OCI-LY1 (cell line): ENCODE measurements at regions not wholly inside any gene's neighbourhood (a gene's known extent, or its start where the extent isn't known, plus 50 kb on each side); places are given as distances from the start of the nearest gene placed in this dataset.

Source experiments
- H2AFZ ChIP-seq: fragments of 200-600 bp; sonication (generic), shearing (Covaris generic); 2 replicates; pipeline ENCODE4 v1.6.0; 2014; ENCODE audit warnings: antibody characterized with exemption, mild to moderate bottlenecking, low read length
- H3F3A ChIP-seq: fragments of 200-600 bp; sonication (generic), shearing (Covaris generic); 2 replicates; pipeline ENCODE4 v1.6.0; 2014; ENCODE audit warnings: mild to moderate bottlenecking, antibody characterized with exemption, low read length, moderate library complexity; ENCODE audit not compliant: insufficient read depth
- H3K27ac ChIP-seq: fragments of 200-600 bp; sonication (generic); 2 replicates; pipeline ENCODE4 v1.5.1; 2014; ENCODE audit warnings: low read length, mixed run types, mild to moderate bottlenecking, low read depth; ENCODE audit not compliant: poor library complexity, severe bottlenecking
- H3K27me3 ChIP-seq: fragments of 200-600 bp; sonication (generic); 2 replicates; pipeline ENCODE4 v1.6.0; 2014; ENCODE audit warnings: antibody characterized with exemption, mild to moderate bottlenecking, low read length, moderate library complexity; ENCODE audit not compliant: insufficient read depth
- H3K36me3 ChIP-seq: fragments of 200-600 bp; sonication (generic); 2 replicates; pipeline ENCODE4 v1.6.1; 2014; ENCODE audit warnings: mild to moderate bottlenecking, antibody characterized with exemption, low read length, moderate library complexity, mixed read lengths; ENCODE audit not compliant: insufficient read depth
- H3K4me1 ChIP-seq: fragments of 200-600 bp; sonication (generic); 2 replicates; pipeline ENCODE4 v1.5.1; 2014; ENCODE audit warnings: mild to moderate bottlenecking, low read length, moderate library complexity; ENCODE audit not compliant: insufficient read depth, severe bottlenecking
- H3K4me2 ChIP-seq: fragments of 200-600 bp; sonication (generic), shearing (Covaris generic); 2 replicates; pipeline ENCODE4 v1.6.1; 2014; ENCODE audit warnings: low read length
- H3K4me3 ChIP-seq: fragments of 200-600 bp; sonication (generic); 2 replicates; pipeline ENCODE4 v1.5.1; 2014; ENCODE audit warnings: low read length, low read depth, mild to moderate bottlenecking, mixed read lengths; ENCODE audit not compliant: poor library complexity, severe bottlenecking
- H3K79me2 ChIP-seq: fragments of 200-600 bp; shearing (Covaris generic); 2 replicates; pipeline ENCODE4 v1.6.1; 2016; ENCODE audit warnings: mixed run types, low read length, mixed read lengths; ENCODE audit not compliant: insufficient read depth
- H3K9ac ChIP-seq: fragments of 200-600 bp; sonication (generic), shearing (Covaris generic); 2 replicates; pipeline ENCODE4 v1.6.1; 2014; ENCODE audit warnings: mild to moderate bottlenecking, low read length, mixed read lengths
- H3K9me2 ChIP-seq: fragments of 200-600 bp; sonication (generic), shearing (Covaris generic); 2 replicates; pipeline ENCODE4 v1.6.1; 2014; ENCODE audit warnings: low read depth, mild to moderate bottlenecking, low read length, mixed read lengths
- H3K9me3 ChIP-seq: fragments of 200-600 bp; shearing (Covaris generic); 2 replicates; pipeline ENCODE4 v1.6.1; 2014; ENCODE audit warnings: low read length, mixed read lengths
- H4K20me1 ChIP-seq: fragments of 200-600 bp; sonication (generic), shearing (Covaris generic); 2 replicates; pipeline ENCODE4 v1.6.0; 2016; ENCODE audit warnings: mild to moderate bottlenecking, low read length; ENCODE audit not compliant: insufficient read depth
- EZH2 ChIP-seq: fragments of 200-600 bp; sonication (generic), shearing (Covaris generic); IDR thresholded peaks from 2 replicates; pipeline ENCODE4 v1.8.0; 2017; ENCODE audit warnings: borderline replicate concordance, mixed run types, mild to moderate bottlenecking, antibody characterized with exemption, low read length, moderate library complexity, mixed read lengths
- TF ChIP-seq, protein P1 (sequence below): fragments of 200-600 bp; sonication (generic), shearing (Covaris generic); IDR thresholded peaks from 2 replicates; pipeline ENCODE4 v1.5.1; 2017; ENCODE audit warnings: mild to moderate bottlenecking, antibody characterized with exemption, low read length, moderate library complexity, mixed read lengths

DNA sequence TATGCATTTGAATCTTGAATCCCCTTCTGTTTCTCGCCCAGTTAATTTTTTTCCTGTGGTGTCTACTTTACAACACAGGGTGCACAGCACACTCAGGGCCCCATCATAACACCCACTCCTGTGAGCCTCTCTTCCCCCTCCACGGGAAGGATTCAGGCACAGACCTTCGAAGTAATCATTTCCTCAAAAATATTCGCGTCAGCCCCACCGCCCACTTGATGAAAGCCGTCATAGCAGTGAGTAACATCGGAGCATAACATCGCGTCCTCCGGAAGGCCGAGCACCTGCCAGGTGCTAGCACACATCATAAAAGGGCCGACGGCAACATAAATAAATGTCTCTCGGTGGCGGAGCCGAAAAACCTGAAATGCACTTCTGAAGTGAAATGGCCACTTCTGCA is 201.7 kb upstream of the ADARB2 start:
- H3K9ac ChIP-seq: no peak overlapping the region
- H3K4me1 ChIP-seq: no peaks in the 10 kb centered on the region
- no peaks in the 10 kb centered on the region for H3K9me3 ChIP-seq
- no peak overlapping the region for H3K4me3 ChIP-seq
- no peaks in the 10 kb centered on the region for H3F3A ChIP-seq
- H4K20me1 ChIP-seq: no peaks in the 10 kb centered on the region
- no peak for TF ChIP-seq EZH2
- TF ChIP-seq, protein P1, sequence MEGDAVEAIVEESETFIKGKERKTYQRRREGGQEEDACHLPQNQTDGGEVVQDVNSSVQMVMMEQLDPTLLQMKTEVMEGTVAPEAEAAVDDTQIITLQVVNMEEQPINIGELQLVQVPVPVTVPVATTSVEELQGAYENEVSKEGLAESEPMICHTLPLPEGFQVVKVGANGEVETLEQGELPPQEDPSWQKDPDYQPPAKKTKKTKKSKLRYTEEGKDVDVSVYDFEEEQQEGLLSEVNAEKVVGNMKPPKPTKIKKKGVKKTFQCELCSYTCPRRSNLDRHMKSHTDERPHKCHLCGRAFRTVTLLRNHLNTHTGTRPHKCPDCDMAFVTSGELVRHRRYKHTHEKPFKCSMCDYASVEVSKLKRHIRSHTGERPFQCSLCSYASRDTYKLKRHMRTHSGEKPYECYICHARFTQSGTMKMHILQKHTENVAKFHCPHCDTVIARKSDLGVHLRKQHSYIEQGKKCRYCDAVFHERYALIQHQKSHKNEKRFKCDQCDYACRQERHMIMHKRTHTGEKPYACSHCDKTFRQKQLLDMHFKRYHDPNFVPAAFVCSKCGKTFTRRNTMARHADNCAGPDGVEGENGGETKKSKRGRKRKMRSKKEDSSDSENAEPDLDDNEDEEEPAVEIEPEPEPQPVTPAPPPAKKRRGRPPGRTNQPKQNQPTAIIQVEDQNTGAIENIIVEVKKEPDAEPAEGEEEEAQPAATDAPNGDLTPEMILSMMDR: no peak
- no peaks in the 10 kb centered on the region for H3K79me2 ChIP-seq
- H3K36me3 ChIP-seq: no peaks in the 10 kb centered on the region
- no peak overlapping the region for H3K27ac ChIP-seq
- no peak overlapping the region for H3K4me2 ChIP-seq
- no peak overlapping the region for H2AFZ ChIP-seq
- H3K27me3 ChIP-seq: no peaks in the 10 kb centered on the region
- no peaks in the 10 kb centered on the region for H3K9me2 ChIP-seq

DNA sequence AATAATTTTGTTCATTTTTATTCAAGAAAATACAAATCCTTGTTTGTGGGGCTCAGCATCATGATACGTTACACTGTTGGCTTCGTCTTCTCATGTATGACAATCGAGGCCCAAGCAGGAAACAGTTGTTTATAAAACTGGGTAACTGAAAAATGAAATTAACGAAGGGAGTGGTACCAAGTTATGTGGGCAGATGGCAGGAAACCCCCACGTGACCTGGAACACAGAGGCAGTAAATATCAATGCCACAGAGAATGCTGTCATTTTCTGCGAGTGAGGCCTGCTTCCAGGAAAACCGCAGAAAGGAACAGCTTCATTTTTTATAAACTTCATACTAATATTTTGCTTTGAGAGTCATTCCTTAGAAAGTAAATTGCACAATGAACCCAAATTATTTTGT is 201.0 kb upstream of the ADARB2 start:
- Histone ChIP-seq H3K27ac (no peak overlapping the region), H3K36me3 (no peaks in the 10 kb centered on the region), H3K27me3 (no peaks in the 10 kb centered on the region), H3K4me3 (no peak overlapping the region), H2AFZ (no peak overlapping the region), H3K79me2 (no peaks in the 10 kb centered on the region), H3K9me2 (no peaks in the 10 kb centered on the region), H3F3A (no peaks in the 10 kb centered on the region), H3K9me3 (no peaks in the 10 kb centered on the region), H3K4me1 (no peaks in the 10 kb centered on the region), H3K4me2 (no peak overlapping the region), H3K9ac (no peak overlapping the region), H4K20me1 (no peaks in the 10 kb centered on the region)
- TF ChIP-seq EZH2: no peak
- TF ChIP-seq, protein P1: no peak

DNA sequence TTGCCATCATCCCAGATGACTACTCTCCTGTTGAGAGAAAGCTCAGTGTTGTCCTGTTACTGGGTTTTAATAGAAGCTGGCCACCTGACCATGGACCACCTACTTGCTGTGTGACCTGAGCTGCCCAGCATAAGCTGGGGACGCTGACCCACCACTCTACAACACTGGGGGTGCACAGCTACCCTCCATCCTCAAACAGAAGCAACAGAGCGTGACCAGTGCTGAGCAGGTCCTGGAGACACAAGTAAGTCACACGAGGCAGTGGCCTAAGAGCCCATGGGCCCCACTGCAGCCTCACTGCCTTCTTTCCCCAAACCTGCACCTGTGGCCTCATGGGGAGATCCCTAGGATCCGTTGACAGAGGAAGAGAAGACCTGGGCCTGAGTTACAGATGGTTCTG is 198.6 kb upstream of the ADARB2 start:
- TF ChIP-seq, protein P1: no peak
- TF ChIP-seq EZH2: no peak
- no peaks in the 10 kb centered on the region for H3K9me3 ChIP-seq

More for the DNA sequence above, 198.6 kb upstream of the ADARB2 start:
- H2AFZ ChIP-seq: no peak overlapping the region
- H3K9ac ChIP-seq: no peak overlapping the region
- no peaks in the 10 kb centered on the region for H3F3A ChIP-seq
- no peak overlapping the region for H3K27ac ChIP-seq
- no peak overlapping the region for H3K4me3 ChIP-seq
- H3K36me3 ChIP-seq: no peaks in the 10 kb centered on the region
- H3K27me3 ChIP-seq: no peaks in the 10 kb centered on the region
- H3K4me1 ChIP-seq: no peaks in the 10 kb centered on the region
- H3K9me2 ChIP-seq: no peaks in the 10 kb centered on the region
- H3K4me2 ChIP-seq: no peak overlapping the region
- H4K20me1 ChIP-seq: no peaks in the 10 kb centered on the region
- no peaks in the 10 kb centered on the region for H3K79me2 ChIP-seq
